HG03432 (cell line): ENCODE measurements at regions not wholly inside any gene's neighbourhood (a gene's known extent, or its start where the extent isn't known, plus 50 kb on each side); places are given as distances from the start of the nearest gene placed in this dataset.

ENCODE experiments used
- ATAC-seq: cut with Tn5 transposase; IDR thresholded peaks from one replicate; pipeline ENCODE4 v1.9.1; 2021; ENCODE audit warnings: mild to moderate bottlenecking, moderate library complexity; ENCODE audit not compliant: unreplicated experiment

- no peak for ATAC-seq
Observed at GRCh38 chr6:28732052-28732451, 191.7 kb downstream of the TRIM27 start.

GRCh38 chr6:28734443-28734959 is 189.3 kb downstream of the TRIM27 start:
- ATAC-seq, result no peak

GRCh38 chr6:28736121-28736520 is 187.7 kb downstream of the TRIM27 start:
- ATAC-seq, result no peak

DNA sequence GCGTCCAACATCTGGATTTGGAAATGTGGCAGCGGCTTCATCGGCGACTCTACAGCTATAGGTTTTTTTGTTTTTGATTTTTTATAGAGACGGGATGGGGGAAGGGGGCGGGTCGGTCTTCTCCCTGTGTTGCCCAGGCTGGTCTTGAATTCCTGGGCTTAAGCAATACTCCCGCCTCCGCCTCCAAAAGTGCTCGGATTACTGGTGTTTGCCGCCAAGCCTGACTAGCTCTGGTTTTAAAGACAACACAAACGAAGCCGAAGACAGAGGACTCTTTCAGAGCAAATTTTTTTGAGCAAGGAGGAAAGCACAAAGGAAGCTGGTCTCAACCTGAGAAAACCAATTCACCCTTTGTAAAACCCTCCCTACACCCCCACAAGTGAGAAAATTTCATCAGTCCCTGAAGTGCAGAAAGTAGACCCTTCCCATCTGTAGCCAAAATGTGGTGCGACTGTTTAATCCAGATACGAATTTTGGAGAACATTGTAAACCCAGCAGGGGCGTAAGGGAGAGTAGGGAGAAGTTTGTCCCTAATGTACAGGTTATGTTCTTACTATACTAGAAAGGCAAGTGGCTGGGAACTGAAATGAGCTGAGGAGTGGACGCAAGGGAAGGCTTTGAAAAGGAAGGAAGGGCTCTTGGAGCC is 185.9 kb downstream of the TRIM27 start:
- ATAC-seq, result no peak

GRCh38 chr6:28738396-28738765 is 185.4 kb downstream of the TRIM27 start:
- ATAC-seq, result no peak

DNA sequence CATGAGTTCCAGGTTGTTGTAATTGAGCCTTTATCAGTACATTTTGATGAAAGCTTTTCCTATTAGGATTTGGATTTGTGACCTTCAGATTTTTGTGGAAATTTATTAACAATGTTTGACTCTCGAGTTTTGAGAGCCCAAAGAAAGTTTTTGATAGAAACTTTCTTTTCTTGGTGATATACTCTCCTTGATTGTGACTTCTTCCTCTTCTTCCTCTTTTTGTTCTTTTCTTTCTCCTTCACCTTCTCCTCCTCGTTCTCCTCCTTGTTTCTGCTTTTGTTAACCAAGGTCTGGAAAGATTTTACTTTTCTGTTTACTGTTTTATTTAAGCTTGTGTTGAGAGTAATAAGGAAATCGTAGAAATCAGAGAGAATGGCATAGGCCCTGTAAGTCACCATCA is 182.4 kb downstream of the TRIM27 start:
- ATAC-seq, result no peak

- no peak for ATAC-seq
Observed at GRCh38 chr6:28742668-28743270, 181.0 kb downstream of the TRIM27 start.

DNA sequence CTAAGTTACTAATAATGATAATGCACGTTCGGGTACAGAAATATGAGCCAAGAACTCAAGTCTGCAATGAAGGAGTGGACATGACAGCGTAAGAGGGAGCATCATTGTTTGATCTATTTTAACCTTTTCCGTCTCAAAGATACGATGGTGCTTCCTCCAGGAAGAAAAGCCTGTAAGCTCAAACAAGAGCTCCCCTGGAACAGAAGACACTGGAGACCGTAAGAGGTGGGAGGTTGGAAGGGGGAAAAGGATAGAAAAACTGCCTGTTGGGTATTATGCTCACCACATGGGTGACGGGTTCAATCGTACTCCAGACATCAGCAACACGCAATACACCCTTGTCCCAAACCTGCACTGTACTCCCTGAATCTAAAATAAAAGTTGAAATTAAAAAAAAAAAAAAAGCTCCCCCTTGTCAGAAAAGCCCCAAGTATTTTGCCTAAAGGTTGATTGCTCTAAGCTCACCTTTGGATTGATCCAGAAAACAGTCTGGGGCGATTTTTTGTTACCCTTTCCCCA is 180.5 kb downstream of the TRIM27 start:
- no peak for ATAC-seq

- ATAC-seq, result no peak
Observed at GRCh38 chr6:28747083-28747630, 176.6 kb downstream of the TRIM27 start.

GRCh38 chr6:28747631-28748157 is 176.1 kb downstream of the TRIM27 start:
- ATAC-seq, result no peak

- no peak for ATAC-seq
Observed at GRCh38 chr6:28748192-28748591, 175.6 kb downstream of the TRIM27 start.

DNA sequence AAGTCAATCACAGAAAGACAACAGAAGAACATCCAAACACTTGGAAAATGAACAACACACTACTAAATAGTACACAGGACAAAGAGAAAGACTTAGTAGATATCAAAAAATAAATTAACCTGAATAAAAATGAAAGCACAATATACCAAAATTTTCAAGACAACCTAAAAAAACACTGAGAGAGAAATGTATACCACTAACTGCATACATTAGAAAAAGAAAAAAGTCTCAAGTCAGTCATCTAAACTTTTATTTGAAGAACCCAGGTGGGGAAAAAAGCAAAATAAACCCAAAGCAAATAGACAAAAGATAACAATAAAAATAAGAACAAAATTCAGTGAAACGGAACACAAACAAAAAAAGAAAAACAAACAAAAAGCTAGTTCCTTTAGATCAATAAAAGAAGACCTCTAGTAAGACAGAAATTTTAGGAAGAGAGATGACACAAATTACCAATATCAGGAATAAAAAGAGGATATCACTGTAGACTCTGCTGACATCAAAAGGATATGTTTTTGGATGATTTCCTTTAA is 172.8 kb downstream of the TRIM27 start:
- ATAC-seq, result no peak

DNA sequence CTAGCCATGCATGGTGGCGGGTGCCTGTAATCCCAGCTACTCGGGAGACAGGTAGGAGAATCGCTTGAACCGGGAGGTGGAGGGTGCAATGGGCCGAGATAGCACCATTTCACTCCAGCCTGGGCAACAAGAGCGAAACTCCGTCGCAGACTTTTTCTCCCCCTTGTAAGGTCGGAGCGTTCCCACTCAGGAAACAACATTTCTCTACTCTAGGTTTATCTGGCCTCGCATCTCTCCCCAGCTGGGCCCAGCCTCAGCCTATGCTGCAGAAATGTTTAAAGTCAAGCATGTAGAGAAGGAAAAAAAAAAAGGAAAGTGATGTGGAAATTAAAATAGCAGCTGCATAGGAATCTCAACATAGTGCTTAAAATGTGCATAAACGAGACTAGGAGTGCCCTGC is 172.3 kb downstream of the TRIM27 start:
- no peak for ATAC-seq

- ATAC-seq, result no peak
Observed at GRCh38 chr6:28751963-28752350, 171.8 kb downstream of the TRIM27 start.

DNA sequence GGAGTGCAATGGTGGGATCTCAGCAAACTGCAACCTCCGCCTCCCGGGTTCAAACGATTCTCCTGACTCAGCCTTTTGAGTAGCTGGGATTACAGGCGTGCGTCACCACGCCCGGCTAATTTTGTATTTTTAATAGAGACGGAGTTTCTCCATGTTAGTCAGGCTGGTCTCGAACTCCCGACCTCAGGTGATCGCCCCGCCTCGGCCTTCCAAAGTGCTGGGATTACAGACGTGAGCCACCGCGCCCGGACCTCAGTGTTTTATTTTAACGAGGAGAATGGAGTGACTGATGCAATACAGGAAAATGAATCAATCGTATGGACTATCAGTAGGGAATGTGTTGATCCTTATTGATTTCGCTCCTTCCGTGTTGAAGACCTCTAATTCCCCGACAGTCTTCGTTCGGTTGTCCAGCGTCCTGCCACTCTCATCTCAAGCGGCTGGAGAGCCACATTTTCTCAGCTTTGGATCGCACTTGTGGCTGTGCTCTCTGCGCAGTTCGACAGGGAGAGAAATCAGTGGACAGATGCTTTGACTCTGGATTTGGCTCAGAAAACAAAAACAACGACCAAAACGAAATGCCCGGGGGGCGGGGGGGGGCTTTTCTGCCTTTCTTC is 166.2 kb downstream of the TRIM27 start:
- no peak for ATAC-seq

- ATAC-seq, result no peak
Observed at GRCh38 chr6:28758046-28758817, 165.6 kb downstream of the TRIM27 start.

GRCh38 chr6:28758818-28759235 is 165.0 kb downstream of the TRIM27 start:
- ATAC-seq, result no peak

DNA sequence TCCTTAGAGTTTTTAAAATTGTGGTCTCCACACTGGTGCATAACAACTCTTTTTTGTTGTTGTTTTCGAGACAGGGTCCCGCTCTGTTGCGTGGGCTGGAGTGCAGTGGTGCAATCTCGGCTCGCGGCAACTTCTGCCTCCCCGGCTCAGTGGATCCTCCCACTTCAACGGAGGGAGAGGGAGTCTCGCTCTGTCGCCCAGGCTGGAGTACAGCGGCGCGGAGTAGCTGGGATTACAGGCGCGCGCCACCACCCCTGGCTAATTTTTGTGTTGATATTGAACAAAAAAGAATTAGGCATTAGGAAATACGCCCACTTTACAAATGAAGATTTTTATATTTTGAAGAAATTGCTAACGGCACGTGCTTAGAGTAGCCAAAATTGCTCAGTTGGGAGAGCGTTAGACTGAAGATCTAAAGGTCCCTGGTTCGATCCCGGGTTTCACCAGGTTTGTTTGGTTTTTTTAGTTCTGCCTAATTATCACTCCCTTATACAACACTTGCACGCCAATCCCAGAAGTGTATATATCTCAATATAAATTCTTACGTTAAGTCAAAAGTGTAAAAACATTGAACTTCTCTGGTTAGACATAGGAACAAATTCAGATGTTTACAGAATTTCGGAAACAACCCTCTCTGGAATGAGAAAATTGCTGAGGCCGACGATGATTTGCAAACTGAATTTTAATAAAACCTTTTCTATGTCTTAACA is 159.6 kb downstream of the TRIM27 start:
- ATAC-seq, result no peak

DNA sequence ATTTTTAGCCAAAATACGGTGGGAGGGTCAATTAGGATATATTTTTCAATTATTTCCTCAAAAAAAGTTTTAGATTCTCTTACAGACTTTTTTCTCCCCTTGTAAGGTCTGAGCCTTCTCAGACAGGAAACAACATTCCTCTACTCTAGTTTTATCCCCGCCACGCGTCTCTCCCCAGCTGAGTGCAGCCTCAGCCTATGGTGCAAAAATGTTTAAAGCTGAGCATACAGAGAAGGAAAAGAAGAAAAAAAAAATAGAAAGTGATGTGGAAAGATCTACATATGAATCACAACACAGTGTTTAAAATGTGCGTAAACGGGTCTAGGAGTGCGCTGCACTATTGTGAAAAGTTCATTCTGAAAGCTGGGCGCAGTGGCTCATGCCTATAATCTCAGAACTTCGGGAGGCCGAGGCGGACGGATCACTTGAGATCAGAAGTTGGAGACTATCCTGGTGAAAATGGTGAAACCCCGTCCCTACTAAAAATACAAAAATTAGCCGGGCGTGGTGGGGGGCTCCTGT is 159.0 kb downstream of the TRIM27 start:
- ATAC-seq, result no peak

- no peak for ATAC-seq
Observed at GRCh38 chr6:28765978-28766351, 157.8 kb downstream of the TRIM27 start.
